Activated T-cell treated with anti-CD3 and anti-CD28 coated beads for 4 hours (primary cell): ENCODE measurements at regions not wholly inside any gene's neighbourhood (a gene's known extent, or its start where the extent isn't known, plus 50 kb on each side); places are given as distances from the start of the nearest gene placed in this dataset.

ENCODE experiments used
- DNase-seq: peaks from one replicate; pipeline ENCODE4 v3.0.0-alpha.2; 2020

DNA sequence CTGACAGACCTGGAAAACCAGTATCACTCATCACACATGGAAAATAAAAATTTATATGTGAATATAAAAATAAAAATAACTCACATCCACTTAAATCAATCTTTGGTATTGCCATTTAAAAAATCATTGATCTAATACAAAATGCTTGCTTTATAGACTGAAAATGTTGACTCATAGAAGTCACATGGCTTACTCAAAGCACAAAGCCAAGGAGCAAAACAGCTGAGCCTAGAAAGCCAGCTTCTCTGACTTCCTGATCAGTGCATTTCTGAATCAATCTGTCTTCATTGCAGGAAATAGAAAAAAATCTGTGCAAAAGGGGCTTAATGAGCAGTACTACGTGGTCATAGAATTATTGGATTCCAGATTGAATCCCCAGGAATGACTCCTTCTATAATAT, 176.9 kb upstream of the HS3ST1 start:
- DNase-seq, result no peak

DNA sequence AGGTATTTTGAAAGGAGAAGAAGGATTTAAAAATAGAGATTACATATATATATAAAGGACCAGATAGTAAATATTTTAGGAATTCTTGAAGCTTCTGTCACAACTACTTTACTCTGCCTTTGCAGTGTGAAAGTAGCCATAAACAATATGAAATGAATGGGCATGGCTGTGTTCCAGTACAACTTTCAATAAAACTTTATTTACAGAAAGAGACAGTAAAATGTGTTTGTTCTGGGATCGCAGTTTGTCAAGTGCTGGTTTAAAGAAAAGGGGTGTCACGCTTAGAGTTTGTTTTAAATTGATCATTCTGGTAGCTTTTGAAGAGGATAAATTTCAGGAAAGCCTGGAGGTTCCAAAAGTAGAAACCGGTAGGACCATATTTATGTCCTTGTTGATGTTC, 176.1 kb upstream of the HS3ST1 start:
- DNase-seq, result no peak

DNA sequence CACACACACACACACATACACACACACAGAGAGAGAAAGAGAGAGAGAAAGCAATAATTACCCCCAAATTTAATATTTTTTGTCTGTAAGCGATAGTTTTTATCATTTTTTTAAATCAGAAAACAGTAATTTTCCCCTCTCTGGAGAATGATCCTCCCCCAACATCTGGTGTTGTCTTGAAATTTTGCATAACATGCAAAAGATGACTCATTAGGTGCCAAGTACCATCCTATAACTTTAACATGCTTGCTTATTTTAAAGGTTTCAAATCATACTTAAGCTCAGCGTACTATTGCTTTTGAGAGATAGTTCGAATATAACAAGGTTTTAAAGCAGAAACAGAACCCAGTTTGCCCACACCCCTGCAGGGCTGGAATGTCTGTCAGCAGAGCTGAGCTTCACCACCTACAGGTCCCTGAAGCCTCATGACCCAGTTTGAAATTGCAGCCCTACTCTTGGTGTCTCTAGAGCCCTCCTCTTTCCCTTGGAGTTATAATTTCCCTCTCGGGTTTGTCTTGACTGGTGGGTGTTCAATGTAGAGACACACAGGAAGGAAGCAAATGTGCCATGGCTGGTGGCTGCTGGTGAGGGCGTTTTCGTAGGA, 175.0 kb upstream of the HS3ST1 start:
- no peak for DNase-seq

DNA sequence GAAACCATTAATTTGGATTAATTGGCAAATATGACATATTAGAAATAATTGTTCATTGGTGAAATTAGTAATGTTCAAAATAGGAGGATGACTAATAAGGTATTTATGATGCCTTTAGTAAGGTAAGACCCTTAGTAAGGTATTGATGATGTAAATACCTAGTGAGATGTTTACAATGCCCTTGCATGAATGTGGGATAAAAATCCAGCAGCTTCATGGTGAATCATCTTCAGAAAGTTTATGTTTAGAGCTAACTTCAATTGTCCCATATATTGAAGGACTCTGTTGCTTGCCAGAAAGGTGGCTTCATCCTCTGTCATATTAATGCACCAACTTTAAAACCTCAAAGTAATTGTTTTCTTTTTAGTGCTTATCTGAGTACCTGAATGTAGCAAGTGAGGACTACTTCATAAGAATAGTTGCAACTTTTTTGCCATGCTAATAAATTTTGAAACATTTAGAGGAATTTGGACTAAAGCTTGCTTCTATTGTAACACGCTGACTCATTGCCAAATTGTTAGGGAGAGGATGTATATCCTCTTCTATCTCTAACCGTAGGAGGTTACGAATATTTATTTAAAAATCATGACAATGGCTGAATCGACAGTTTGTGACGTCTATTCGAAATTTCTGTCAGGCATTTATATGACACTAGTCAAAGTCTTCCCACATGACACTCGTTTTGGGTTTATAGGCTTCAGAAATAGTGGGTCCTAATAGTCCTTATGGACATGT, 174.1 kb upstream of the HS3ST1 start:
- DNase-seq, result no peak

DNA sequence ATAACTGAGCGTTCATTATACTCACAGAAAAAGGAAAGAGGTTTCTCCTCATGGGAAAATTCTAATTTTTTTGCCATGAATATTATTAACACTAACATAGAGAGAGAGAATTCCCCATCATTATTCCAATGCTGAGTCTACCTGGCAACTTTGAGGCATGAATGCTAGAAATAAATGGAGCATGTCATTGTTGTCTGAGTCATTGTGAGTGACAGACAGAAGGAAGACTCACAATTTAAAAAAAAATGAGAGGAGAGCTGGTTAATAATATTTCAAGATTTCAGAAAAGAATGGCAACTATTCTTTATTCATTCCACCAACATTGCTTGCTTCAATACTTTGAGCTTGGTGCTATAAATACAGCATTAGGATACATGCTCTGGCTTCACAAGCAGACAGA, 170.4 kb upstream of the HS3ST1 start:
- no peak for DNase-seq

DNA sequence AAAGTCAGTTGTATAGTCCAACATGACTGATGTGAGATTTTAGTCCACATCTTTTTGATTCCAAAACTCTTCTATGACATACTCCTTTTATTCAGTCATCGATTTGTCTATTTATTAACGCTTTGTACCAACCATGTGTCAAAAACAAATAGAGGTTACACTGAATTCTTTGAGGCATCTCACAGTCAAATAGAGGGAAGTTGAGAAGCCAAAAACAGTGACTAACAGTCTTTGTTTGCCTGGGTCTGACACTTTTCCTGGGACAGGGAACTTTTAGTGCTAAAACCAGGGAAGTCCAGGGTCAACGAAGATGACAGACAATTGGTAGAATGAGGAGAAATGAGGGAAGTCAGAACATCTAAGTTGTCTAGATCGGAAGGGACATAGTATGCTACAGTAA, 169.9 kb upstream of the HS3ST1 start:
- DNase-seq, result no peak

DNA sequence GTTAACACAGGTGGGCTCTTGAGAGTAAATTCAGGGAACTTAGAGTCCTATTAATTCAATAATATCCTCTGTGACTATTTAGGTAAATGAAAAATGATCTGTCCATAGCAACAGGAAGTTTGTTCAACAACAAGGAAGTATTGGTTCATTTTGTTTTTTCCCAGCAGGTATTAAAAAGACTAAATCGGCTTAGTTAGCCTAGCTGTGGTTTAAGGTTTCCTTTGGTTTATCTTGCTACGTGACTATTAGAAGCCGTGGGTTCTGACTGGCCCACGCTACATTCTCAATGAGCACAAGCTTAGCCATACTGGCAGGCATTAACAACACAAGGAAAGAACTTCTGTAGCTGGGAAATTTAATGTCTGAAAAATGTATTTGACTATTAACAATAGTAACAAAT, 168.8 kb upstream of the HS3ST1 start:
- DNase-seq, result no peak

DNA sequence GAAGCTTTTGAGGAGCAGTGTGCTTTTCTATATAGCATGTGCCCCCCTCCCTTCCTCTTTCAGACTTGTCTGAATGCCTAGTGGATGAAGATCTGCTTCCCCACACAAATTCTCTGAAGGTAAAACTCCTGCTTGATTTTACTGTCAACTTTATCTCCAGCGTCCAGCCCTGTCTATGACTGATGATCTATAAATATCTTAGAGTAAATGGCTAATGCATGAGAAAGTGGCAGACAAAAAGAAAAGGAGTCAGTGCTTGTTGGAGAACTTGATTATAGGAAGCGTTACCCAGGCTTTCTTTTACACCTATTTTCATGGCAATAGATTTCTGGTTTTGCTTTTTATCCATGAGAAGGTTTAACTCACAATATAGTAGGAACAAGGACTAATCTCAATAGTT, 168.3 kb upstream of the HS3ST1 start:
- DNase-seq, result no peak

DNA sequence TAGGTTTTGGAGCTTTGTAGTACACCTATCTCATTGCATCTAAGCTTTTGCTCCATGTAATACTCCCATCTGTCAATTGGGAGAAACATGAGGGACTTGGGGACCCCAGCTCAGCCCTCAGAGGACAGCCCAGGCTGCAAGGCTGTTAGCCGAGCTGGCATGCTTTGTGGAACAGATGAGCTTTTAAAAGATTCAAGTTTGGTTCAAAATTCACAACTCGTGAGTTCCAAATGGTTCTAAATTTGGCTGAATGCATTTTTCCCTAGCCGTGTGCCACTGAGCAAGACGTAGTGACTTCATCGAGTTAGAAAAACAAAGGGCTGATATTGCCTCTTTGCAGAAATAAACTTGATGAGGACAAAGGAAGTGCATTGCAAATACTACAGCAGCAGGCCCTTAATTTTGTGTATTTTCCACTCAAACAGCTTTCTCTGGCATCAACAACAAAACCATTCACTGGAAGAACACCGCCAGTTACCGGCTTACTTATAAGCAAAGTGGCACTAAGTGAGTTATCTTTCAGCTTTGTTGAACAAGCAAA, 165.0 kb upstream of the HS3ST1 start:
- no peak for DNase-seq

DNA sequence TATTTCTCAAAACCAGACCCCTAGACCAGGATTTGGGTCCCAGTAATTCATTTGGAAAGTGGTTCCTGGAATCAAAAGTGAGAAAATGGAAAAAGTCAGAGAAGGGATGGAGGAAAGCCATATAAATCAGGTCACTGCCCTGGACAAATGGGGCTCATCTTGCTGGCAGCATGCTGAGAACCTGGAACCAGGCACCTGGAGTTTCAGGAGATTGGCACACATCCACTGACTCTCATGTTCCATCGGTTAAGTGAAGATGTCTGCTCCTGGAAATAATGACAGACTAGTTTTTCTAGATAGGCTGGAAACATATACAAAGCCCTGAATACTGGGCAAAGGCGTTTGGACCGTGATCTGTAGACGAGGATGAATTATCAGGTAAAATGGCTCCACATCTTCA, 163.6 kb upstream of the HS3ST1 start:
- no peak for DNase-seq

DNA sequence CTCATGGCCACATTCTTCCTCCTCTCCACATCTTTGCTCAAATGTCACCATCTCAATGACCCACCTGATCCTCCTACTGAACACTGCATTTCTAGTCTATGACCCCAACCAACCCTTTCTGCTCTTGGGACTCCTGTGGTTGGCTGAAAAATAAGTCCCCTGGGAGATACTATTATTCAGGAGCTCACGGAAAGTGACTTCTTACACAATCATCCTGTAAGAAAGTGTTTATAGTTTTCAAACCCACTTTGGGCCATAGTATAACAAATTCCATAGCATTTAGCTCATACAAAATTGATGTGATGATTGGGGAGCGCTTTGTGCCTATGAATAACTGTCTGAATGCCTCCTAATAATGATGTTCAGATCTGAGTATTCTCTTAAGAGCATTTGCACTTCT, 161.4 kb upstream of the HS3ST1 start:
- no peak for DNase-seq

DNA sequence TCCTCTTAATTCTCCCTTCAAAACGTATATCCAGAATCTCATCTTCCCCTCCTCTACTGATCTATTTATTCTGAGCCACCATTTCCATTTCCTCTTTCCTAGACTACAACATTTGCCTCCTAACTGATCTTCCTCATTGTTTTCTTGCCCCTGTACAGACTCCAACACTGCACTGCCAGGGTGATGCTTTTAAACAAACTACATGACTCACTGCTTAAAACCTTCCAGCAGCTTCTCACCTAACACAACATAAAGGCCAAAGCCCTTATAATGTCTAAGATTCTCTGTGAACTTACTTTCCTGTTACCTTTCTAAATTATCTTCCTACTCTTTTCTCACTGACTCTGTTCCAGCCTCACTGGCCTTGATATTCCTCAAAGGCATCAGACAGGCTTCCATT, 161.0 kb upstream of the HS3ST1 start:
- no peak for DNase-seq

DNA sequence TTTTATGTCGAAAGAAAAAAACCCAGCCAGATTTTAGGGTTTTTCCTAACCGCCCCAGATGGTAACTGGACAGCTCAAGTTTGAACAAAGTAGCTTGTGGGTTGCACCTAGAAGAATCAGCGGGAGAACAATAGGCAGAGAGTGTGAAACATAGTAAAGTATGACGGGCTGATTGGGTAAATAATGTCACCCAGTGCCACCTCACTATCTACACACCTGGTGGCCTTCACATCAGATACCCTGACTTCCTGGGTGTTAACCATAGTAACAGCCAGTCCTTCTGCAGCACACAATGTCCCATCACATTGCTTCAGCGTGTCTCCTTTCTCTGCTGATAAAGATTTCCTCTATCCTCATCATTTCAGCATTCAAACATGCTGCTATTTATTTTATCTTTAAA, 159.1 kb upstream of the HS3ST1 start:
- DNase-seq, result no peak

DNA sequence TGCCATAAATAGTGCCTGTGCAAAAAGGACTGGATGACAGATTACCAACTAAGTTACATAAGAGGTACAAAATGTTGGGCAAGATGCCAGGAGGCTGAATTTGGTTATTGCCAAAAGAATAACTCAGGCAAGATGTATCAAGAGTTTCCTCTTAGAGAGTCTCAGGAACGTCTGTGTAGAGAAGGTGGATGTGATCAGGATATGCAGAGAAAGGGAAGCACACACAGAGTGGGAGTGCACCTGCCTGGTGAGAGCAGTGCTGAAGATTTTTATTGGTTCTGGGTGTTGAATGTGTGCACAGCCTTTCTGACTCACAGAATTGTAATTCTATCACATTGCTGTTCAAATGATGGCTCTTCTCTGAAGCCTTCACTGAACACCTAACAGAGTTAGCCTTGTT, 156.8 kb upstream of the HS3ST1 start:
- no peak for DNase-seq

DNA sequence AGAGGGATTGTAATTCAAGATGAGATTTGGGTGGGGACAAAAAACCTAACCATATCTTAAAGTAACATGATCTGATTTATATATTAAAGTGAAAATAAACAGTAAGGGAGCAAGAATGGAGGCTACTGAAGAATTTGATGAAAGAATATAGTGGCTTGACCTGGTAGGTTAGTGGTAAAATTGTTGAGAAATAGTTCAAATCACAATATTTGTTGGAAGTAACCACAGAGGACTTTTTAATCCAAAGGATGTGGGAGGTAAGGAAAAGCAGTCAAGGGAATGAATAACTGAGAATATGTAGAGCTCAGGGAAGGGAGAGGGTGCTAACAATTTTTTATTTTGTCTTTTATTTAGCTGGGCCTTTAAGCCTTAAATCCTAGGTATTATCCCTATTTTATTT, 139.8 kb upstream of the HS3ST1 start:
- DNase-seq, result no peak

DNA sequence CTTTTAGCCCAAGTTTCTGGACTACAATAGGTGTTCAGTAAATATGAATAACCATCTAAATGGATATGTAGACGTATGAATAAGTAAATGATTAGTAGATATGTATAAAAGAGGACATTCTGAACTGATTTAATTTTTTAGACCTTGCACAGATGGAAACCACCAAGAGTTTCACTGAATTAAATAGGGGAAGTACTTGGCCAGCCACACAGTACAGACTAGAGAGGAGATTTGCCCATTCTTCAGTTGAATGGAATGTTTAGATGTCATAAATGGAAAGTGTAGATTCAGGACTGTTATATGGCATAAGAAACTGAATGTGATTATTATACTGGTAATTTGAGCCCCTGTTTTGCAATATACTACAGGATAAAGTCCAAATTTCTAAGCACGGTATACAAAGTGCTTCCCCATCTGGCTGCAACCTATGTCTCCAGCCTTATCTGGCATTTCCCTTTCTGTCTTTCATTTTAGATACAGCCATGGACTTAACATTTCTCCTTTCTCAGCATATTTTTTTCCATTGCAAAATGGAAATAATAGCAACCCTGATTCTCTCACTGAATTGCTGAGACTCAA, 137.8 kb upstream of the HS3ST1 start:
- no peak for DNase-seq

DNA sequence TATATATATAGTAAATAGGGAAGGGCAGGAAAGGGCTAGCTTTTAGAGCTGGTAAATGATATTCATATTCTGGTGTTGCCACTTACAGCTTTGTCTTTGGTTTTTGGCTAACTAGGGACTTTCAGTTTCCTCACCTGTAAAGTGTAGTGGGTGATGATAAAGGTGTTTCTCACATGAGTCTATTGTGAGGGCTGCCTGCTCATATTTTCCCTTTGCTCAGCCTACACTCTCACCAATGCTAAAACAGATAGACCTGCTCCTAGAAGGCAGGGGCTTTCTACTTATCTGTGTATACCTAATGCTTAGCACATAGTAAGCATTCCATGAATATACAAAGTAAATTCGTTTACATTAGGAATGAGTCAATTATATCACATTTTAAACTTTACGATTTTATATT, 137.2 kb upstream of the HS3ST1 start:
- DNase-seq, result no peak

DNA sequence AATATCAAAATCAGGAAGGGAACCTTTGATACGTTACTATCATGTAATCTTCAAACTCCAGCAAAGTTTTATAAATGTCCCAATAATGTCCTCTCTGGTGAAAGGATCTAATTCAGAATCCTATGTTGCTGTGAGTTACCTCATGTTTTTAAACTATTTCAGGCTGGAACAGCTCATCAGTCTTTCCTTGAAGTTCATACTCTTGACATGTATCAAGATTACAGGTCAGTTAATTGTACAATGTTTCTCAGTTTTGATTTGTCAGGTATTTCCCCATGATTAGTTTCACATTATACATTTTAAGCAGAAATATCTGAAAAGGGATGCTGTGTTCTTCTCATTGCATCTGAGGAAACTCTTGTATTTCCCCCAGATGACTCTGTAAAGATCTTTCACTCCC, 136.5 kb upstream of the HS3ST1 start:
- no peak for DNase-seq

DNA sequence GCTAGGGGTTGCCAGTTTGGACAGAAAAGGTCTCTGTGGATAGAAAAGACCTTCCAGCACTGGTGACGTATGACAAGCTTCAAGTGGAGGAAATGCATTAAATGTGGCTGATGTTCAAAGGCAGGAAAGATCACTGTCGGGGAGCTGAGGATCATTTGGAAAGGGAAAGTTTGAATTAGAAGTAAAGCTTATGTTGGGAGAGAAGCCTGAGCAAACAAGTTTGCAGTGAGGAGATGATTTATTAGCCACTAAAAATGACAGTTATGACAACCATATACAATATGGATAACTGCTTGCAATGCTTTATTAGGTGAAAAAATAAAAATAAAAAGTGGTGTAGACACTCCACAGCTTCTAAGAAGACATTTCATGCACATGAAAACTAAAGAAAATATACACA, 135.3 kb upstream of the HS3ST1 start:
- DNase-seq, result no peak

DNA sequence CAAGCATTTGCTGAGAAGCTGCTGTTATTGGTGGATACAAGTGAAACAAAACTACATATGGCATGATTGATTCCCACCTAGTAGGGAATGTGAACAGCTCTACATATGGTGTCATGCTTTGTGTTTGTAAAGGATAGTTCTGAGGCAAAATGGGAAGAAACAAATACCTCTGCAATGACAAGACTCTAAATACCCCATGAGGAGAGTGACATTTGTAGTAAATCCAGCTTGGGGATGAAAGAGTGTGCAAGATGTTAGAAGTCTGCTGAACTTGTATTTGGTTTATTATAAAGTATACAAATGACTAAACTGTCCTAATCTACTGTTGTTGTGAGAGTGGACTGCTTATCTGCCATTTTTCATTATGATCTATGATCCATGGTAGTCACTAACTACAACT, 120.8 kb upstream of the HS3ST1 start:
- no peak for DNase-seq

DNA sequence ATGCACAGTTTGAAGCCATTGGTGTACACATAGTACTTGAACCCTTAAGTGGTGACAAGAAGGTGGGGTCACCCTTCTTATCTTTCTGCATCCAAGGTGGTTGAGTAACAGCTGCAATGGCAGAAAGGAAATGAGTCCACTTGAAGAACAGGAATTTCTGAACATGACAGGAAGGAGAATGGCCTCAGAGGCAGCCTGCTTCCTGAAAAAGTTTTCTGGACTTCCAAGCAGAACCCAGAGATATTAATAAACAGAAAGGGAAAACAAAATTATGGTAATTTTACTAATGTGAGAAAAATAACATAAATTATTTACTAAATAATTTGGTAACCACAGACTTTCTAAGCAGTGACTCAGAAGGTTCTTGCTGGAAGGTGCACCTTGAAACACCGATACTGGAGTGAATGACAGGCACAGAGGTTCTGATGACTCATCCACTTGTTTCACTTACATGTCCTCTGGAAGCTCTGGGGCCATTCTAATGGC, 119.9 kb upstream of the HS3ST1 start:
- no peak for DNase-seq

DNA sequence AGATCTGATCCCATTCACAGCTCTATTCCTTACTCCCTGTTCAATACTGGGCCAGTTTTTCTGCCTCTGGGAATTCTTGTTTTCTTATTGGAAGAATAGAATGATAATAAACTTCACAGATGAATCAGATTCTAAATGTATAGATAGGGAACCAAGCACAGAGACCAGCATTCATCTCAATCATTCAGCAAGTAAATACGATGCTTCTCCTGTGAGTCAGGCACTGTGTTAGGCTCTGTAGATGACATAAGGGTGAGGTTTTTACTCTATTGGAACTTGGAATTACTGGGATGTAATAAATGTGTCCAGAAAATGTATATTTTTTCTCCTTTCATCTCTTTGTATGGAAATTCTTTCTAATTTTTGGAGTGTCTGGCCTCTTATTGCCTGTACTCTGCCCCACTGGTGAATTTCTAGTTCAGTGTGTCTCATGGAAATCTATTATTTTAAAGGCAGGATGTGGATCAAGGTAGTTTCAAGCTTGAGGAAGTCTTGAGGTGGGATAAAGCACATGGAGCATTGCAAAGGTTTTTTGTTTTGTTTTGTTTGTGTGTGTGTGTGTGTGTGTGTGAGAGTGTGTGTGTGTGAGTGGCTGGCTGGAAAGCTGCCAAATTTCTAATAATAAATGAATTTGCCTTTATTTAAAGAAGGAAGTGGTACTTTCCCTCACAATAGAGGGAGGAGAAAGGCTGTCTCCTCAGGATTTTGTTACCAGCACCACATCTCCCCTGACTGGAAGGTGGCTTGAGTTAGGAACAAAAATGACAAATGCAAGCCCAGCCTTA, 117.9 kb upstream of the HS3ST1 start:
- no peak for DNase-seq

DNA sequence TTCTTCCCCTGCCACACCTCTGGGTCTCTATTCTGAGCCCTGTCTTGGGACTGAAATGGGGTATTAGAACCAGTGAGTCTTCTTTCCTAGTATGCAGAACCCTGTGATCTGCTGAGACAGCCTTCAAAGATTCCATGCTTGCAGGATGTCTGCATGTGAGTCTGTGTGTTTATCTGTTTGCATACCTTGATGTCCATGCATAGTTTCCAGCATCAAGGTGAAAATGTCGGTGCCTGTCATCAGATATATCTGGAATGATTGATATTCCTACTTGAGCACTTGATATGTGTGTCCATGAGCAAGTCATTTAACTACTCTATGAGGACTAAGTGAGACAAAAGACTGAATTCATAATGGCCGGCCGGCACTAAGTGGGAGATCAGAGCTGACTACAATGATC, 117.0 kb upstream of the HS3ST1 start:
- no peak for DNase-seq

DNA sequence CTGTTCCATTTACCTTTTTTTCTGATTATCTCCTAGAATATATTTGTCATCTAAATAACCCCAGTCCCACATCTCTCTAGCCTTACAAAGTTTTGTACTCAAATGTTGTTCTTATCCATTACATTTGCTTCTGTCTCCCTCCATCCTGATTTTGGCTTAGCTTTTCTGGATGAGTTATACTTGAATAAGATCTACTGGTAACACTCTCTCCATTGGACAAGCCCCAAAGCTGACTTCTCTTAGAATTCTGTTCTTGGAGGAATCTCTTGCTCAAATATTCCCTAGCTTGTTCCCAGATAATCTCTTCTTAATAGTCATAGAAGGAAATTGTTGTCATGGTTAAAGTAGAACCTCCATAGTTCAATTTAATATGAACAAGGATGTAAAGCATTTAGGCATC, 115.5 kb upstream of the HS3ST1 start:
- no peak for DNase-seq
